RWPE1 (cell line): ENCODE measurements at regions not wholly inside any gene's neighbourhood (a gene's known extent, or its start where the extent isn't known, plus 50 kb on each side); places are given as distances from the start of the nearest gene placed in this dataset.

Experiments used
- CTCF ChIA-PET: fragments of 350-600 bp; sonication (Branson Sonifier 250); formaldehyde crosslinking; extraction: SDS; loops from one replicate; lab custom pipeline; 2021; lab: Yijun Ruan, JAX
- POLR2A ChIA-PET: fragments of 400-600 bp; formaldehyde crosslinking; extraction: SDS; loops from one replicate; lab custom pipeline; 2020; ENCODE audit warnings: antibody characterized with exemption; ENCODE audit not compliant: low non-redundant PET; lab: Yijun Ruan, JAX
- DNase-seq: peaks from one replicate; pipeline ENCODE4 v3.0.0; 2012; ENCODE audit warnings: low spot score
- H3K27ac ChIP-seq: fragments of 450-650 bp; 2 replicates; pipeline ENCODE4 v1.5.1; 2017
- CTCF ChIP-seq: fragments of 450-650 bp; conservative IDR thresholded peaks from 2 replicates; pipeline ENCODE4 v1.5.1; 2017; ENCODE audit warnings: low read depth, mild to moderate bottlenecking

GRCh38 chr1:42038261-42038660, 114.9 kb upstream of the GUCA2B start:
- POLR2A ChIA-PET: interaction anchor here (0.5 kb wide), 1 partner anchor 176 kb away, joined by 4 read pairs; no protein-coding TSS in a partner anchor

GRCh38 chr1:42037586-42037985, 115.6 kb upstream of the GUCA2B start:
- POLR2A ChIA-PET: interaction anchor here (0.5 kb wide), 1 partner anchor 175 kb away, joined by 4 read pairs; no protein-coding TSS in a partner anchor
- no peak for TF ChIP-seq CTCF
- DNase-seq: no peak
- no peak overlapping the region for H3K27ac ChIP-seq
- CTCF ChIA-PET: no interaction called here

More at GRCh38 chr1:42038261-42038660, 114.9 kb upstream of the GUCA2B start:
- CTCF ChIA-PET: no interaction called here
- no peak overlapping the region for H3K27ac ChIP-seq
- TF ChIP-seq CTCF: no peak
- no peak for DNase-seq

GRCh38 chr1:42037161-42037560, 116.0 kb upstream of the GUCA2B start:
- H3K27ac ChIP-seq: no peak overlapping the region
- ChIA-PET CTCF (no interaction called here), POLR2A (no interaction called here)
- no peak for TF ChIP-seq CTCF
- no peak for DNase-seq

GRCh38 chr1:42035830-42036604, 117.2 kb upstream of the GUCA2B start:
- H3K27ac ChIP-seq: peak overlapping the region; percentile 52
- peak; percentile 29; the same call in 1 of the 2 replicates for TF ChIP-seq CTCF
- ChIA-PET POLR2A (no interaction called here), CTCF (interaction anchor here (0.6 to 1.0 kb wide), 2 partner anchors 86 to 229 kb away, joined by 3 to 4 read pairs; no protein-coding TSS in a partner anchor)
- peak; percentile 97 for DNase-seq

- ChIA-PET POLR2A (no interaction called here), CTCF (interaction anchor here (0.6 to 1.0 kb wide), 5 partner anchors 85 to 579 kb away, joined by 3 to 4 read pairs (median 3); no protein-coding TSS in a partner anchor)
- TF ChIP-seq CTCF: peak; percentile 72
- peak; percentile 70 for DNase-seq
- H3K27ac ChIP-seq: peak overlapping the region; percentile 52
These were observed 116.6 kb upstream of the HIVEP3 start for GRCh38 chr1:42035205-42035829.

- CTCF ChIA-PET: interaction anchor here (0.6 to 0.7 kb wide), 3 partner anchors 168 to 428 kb away, joined by 3 to 4 read pairs (median 3); no protein-coding TSS in a partner anchor
These were observed 115.7 kb upstream of the HIVEP3 start for GRCh38 chr1:42034426-42034825.

More at GRCh38 chr1:42034426-42034825, 115.7 kb upstream of the HIVEP3 start:
- no peak overlapping the region for H3K27ac ChIP-seq
- POLR2A ChIA-PET: no interaction called here
- no peak for TF ChIP-seq CTCF
- no peak for DNase-seq
